CD14-positive monocyte (primary cell): ENCODE measurements at regions not wholly inside any gene's neighbourhood (a gene's known extent, or its start where the extent isn't known, plus 50 kb on each side); places are given as distances from the start of the nearest gene placed in this dataset.

Experiments used
- DNase-seq, 3 donors: peaks; one replicate each; pipeline ENCODE4 v3.0.0-alpha.2; 2011 to 2022
- H2AFZ ChIP-seq: 2 replicates; pipeline ENCODE4 v1.6.0; 2012; ENCODE audit warnings: mild to moderate bottlenecking, low read depth, low read length, inconsistent platforms; ENCODE audit not compliant: insufficient read depth, poor library complexity, severe bottlenecking
- H3K27ac ChIP-seq, 2 donors: 1 replicate in 1 of 2; 2 replicates in 1 of 2; pipeline ENCODE4 v1.5.1; 2012 to 2013; ENCODE audit warnings: low read length in 2 of 2, control low read depth in 1 of 2, inconsistent platforms in 1 of 2, low read depth in 1 of 2, mild to moderate bottlenecking in 1 of 2
- H3K27me3 ChIP-seq, 2 donors: one replicate each; pipeline versions ENCODE4 v1.6.0 to v1.6.1; 2011 to 2013; ENCODE audit warnings: low read length in 2 of 2; ENCODE audit not compliant: control insufficient read depth in 2 of 2, insufficient read depth in 2 of 2
- H3K36me3 ChIP-seq, 2 donors: replicated peaks in 1 of 2; 1 replicate in 1 of 2; 2 replicates in 1 of 2; pipeline versions ENCODE4 v1.5.1 to v1.6.1; 2012 to 2013; ENCODE audit warnings: low read length in 2 of 2, control low read depth in 1 of 2, inconsistent platforms in 1 of 2, mild to moderate bottlenecking in 1 of 2; ENCODE audit not compliant: insufficient read depth in 2 of 2, control insufficient read depth in 1 of 2
- H3K4me1 ChIP-seq, 2 donors: 1 replicate in 1 of 2; 2 replicates in 1 of 2; pipeline versions ENCODE4 v1.5.1 to v1.6.1; 2012 to 2013; ENCODE audit warnings: low read length in 2 of 2, control low read depth in 1 of 2, inconsistent platforms in 1 of 2, mild to moderate bottlenecking in 1 of 2, moderate library complexity in 1 of 2; ENCODE audit not compliant: insufficient read depth in 2 of 2, control insufficient read depth in 1 of 2
- H3K4me2 ChIP-seq: replicated peaks from 2 replicates; pipeline ENCODE3; 2012; ENCODE audit warnings: low read length, moderate library complexity, mild to moderate bottlenecking; ENCODE audit not compliant: poor library complexity, severe bottlenecking; ENCODE audit errors: extremely low read depth
- H3K4me3 ChIP-seq, 3 experiments: fragments of 200-600 bp in 1 of 3; sonication (generic) in 1 of 3; replicated peaks in 1 of 3; 1 replicate in 2 of 3; 2 replicates in 1 of 3; pipeline ENCODE4 v1.5.1; 2011 to 2013; ENCODE audit warnings: low read length in 3 of 3, mild to moderate bottlenecking in 3 of 3, control low read depth in 2 of 3, low read depth in 2 of 3, inconsistent platforms in 1 of 3, moderate library complexity in 1 of 3
- H3K79me2 ChIP-seq: 2 replicates; pipeline ENCODE4 v1.6.0; 2012; ENCODE audit warnings: mild to moderate bottlenecking, control low read depth, inconsistent platforms, low read length, moderate library complexity; ENCODE audit not compliant: insufficient read depth
- H3K9ac ChIP-seq: 2 replicates; pipeline ENCODE4 v1.6.0; 2017; ENCODE audit warnings: low read length, mild to moderate bottlenecking; ENCODE audit not compliant: insufficient read depth, poor library complexity, severe bottlenecking
- H3K9me3 ChIP-seq, 2 donors: replicated peaks in 1 of 2; 1 replicate in 1 of 2; 2 replicates in 1 of 2; pipeline versions ENCODE4 v1.5.1 to v1.6.1; 2012 to 2013; ENCODE audit warnings: low read length in 2 of 2, control low read depth in 1 of 2; ENCODE audit not compliant: control insufficient read depth in 1 of 2, insufficient read depth in 1 of 2
- H4K20me1 ChIP-seq: 2 replicates; pipeline ENCODE4 v1.6.0; 2012; ENCODE audit warnings: mild to moderate bottlenecking, low read length, control low read depth, moderate library complexity; ENCODE audit not compliant: insufficient read depth
- H3K27ac Mint-ChIP-seq, 7 donors: one replicate each; pipeline ENCODE4 v1.8.0; 2020; ENCODE audit warnings: mild to moderate bottlenecking in 7 of 7, mixed read lengths in 7 of 7, moderate library complexity in 6 of 7, inconsistent platforms in 2 of 7
- H3K27me3 Mint-ChIP-seq, 3 donors: one replicate each; pipeline ENCODE4 v1.8.0; 2021 to 2022; ENCODE audit warnings: low read depth in 3 of 3, mild to moderate bottlenecking in 3 of 3, mixed read lengths in 3 of 3, moderate library complexity in 3 of 3, inconsistent platforms in 1 of 3
- H3K36me3 Mint-ChIP-seq, 2 donors: one replicate each; pipeline ENCODE4 v1.8.0; 2020; ENCODE audit warnings: mixed read lengths in 2 of 2, inconsistent platforms in 1 of 2, mild to moderate bottlenecking in 1 of 2
- H3K4me1 Mint-ChIP-seq: one replicate; pipeline ENCODE4 v1.8.0; 2020; ENCODE audit warnings: mild to moderate bottlenecking, mixed read lengths
- H3K4me3 Mint-ChIP-seq, 2 donors: one replicate each; pipeline ENCODE4 v1.8.0; 2020; ENCODE audit warnings: mild to moderate bottlenecking in 2 of 2, mixed read lengths in 2 of 2, moderate library complexity in 1 of 2
- H3K9me3 Mint-ChIP-seq, 7 donors: one replicate each; pipeline ENCODE4 v1.8.0; 2020 to 2022; ENCODE audit warnings: mixed read lengths in 7 of 7, mild to moderate bottlenecking in 6 of 7, moderate library complexity in 6 of 7, inconsistent platforms in 2 of 7
- CTCF ChIP-seq: fragments of 200-600 bp; IDR thresholded peaks from one replicate; pipeline ENCODE4 v1.8.0; 2022; ENCODE audit warnings: antibody characterized with exemption, mild to moderate bottlenecking
- WGBS: methylation state at CpG from one replicate; pipeline ENCODE4 v1.1.5; 2013; ENCODE audit warnings: missing lambda C conversion rate; ENCODE audit not compliant: insufficient coverage; 5-methylcytosine and 5-hydroxymethylcytosine counted together
- intact Hi-C, 2 donors: fragments of 100-400 bp; cut with micrococcal nuclease; formaldehyde crosslinking; loops; one replicate each; pipeline versions ENCODE4 v1.15.0 to v1.15.1; 2023

GRCh38 chr2:56102866-56103265 is 80.9 kb upstream of the CCDC85A start:
- Mint-ChIP-seq H3K27me3 (peaks cover 0 to 10% (median 0%) of the 10 kb centered on the region in 3 donors), H3K9me3 (peaks cover 0 to 6% (median 2%) of the 10 kb centered on the region in 7 donors), H3K4me1 (no peaks in the 10 kb centered on the region), H3K36me3 (no peaks in the 10 kb centered on the region), H3K27ac (no peak overlapping the region), H3K4me3 (no peak overlapping the region)
- Histone ChIP-seq H3K9ac (no peak overlapping the region), H3K27me3 (no peaks in the 10 kb centered on the region), H2AFZ (no peak overlapping the region), H3K4me2 (no peak overlapping the region), H3K27ac (no peak overlapping the region), H3K79me2 (no peaks in the 10 kb centered on the region), H4K20me1 (no peaks in the 10 kb centered on the region), H3K9me3 (no peaks in the 10 kb centered on the region), H3K36me3 (no peaks in the 10 kb centered on the region), H3K4me3 (no peak overlapping the region), H3K4me1 (no peaks in the 10 kb centered on the region)
- TF ChIP-seq CTCF, result no peak
- WGBS, result no CpG with 5 or more reads among the region's 2 CpGs
- DNase-seq, result no peak
- intact Hi-C loops, result no loop called here

GRCh38 chr2:56104962-56105361 is 78.8 kb upstream of the CCDC85A start:
- H3K27ac Mint-ChIP-seq, result no peak overlapping the region

More at GRCh38 chr2:56104962-56105361, 78.8 kb upstream of the CCDC85A start:
- WGBS, result no CpG with 5 or more reads among the region's 1 CpG
- peaks cover 0 to 8% (median 1%) of the 10 kb centered on the region in 3 donors for H3K27me3 Mint-ChIP-seq
- no peak for TF ChIP-seq CTCF
- Histone ChIP-seq H3K36me3 (no peaks in the 10 kb centered on the region), H3K9me3 (no peaks in the 10 kb centered on the region), H2AFZ (no peak overlapping the region), H3K27me3 (no peaks in the 10 kb centered on the region), H3K79me2 (no peaks in the 10 kb centered on the region), H3K4me2 (no peak overlapping the region), H3K4me3 (no peak overlapping the region), H3K9ac (no peak overlapping the region), H3K27ac (no peak overlapping the region), H4K20me1 (no peaks in the 10 kb centered on the region), H3K4me1 (no peaks in the 10 kb centered on the region)
- H3K4me3 Mint-ChIP-seq, result no peak overlapping the region
- DNase-seq, result no peak
- no peaks in the 10 kb centered on the region for H3K4me1 Mint-ChIP-seq
- intact Hi-C loops, result no loop called here
- peaks cover 0 to 4% (median 2%) of the 10 kb centered on the region in 7 donors for H3K9me3 Mint-ChIP-seq
- no peaks in the 10 kb centered on the region for H3K36me3 Mint-ChIP-seq
